Endodermal cell (in vitro differentiated cells): ENCODE measurements at regions not wholly inside any gene's neighbourhood (a gene's known extent, or its start where the extent isn't known, plus 50 kb on each side); places are given as distances from the start of the nearest gene placed in this dataset.

ENCODE experiments used
- DNase-seq: peaks from one replicate; pipeline ENCODE4 v3.0.0-alpha.2; 2017
- H3K27ac ChIP-seq: 2 replicates; pipeline ENCODE4 v1.5.1; 2013; ENCODE audit warnings: mild to moderate bottlenecking, low read depth, low read length, moderate library complexity
- H3K27me3 ChIP-seq: 2 replicates; pipeline ENCODE4 v1.6.1; 2013; ENCODE audit warnings: mild to moderate bottlenecking, low read length, moderate library complexity; ENCODE audit not compliant: insufficient read depth, control insufficient read depth, poor library complexity, severe bottlenecking
- H3K36me3 ChIP-seq: 2 replicates; pipeline ENCODE4 v1.7.0; 2013; ENCODE audit warnings: mild to moderate bottlenecking, low read length, moderate library complexity; ENCODE audit not compliant: control insufficient read depth, insufficient read depth
- H3K4me1 ChIP-seq: one replicate; pipeline ENCODE4 v1.7.0; 2013; ENCODE audit warnings: low read length; ENCODE audit not compliant: control insufficient read depth, insufficient read depth
- H3K4me3 ChIP-seq: 2 replicates; pipeline ENCODE4 v1.5.1; 2013; ENCODE audit warnings: mild to moderate bottlenecking, low read length, moderate library complexity
- H3K9ac ChIP-seq: 2 replicates; pipeline ENCODE4 v1.6.1; 2013; ENCODE audit warnings: mild to moderate bottlenecking, low read length, moderate library complexity; ENCODE audit not compliant: poor library complexity, severe bottlenecking; ENCODE audit errors: extremely low read depth
- H3K9me3 ChIP-seq: 2 replicates; pipeline ENCODE4 v1.6.1; 2013; ENCODE audit warnings: mild to moderate bottlenecking, low read length, moderate library complexity; ENCODE audit not compliant: control insufficient read depth
- H3K27ac Mint-ChIP-seq: 2 replicates; pipeline ENCODE4 v1.8.0; 2020; ENCODE audit warnings: mixed read lengths
- H3K27me3 Mint-ChIP-seq: 2 replicates; pipeline ENCODE4 v1.8.0; 2021; ENCODE audit warnings: mild to moderate bottlenecking, mixed read lengths; ENCODE audit not compliant: insufficient read depth
- H3K36me3 Mint-ChIP-seq: 2 replicates; pipeline ENCODE4 v1.8.0; 2020; ENCODE audit warnings: low read depth, mixed read lengths
- H3K4me1 Mint-ChIP-seq: 2 replicates; pipeline ENCODE4 v1.8.0; 2020; ENCODE audit warnings: mixed read lengths
- H3K4me3 Mint-ChIP-seq: 2 replicates; pipeline ENCODE4 v1.8.0; 2020; ENCODE audit warnings: mild to moderate bottlenecking, moderate library complexity, mixed read lengths
- H3K9me3 Mint-ChIP-seq: 2 replicates; pipeline ENCODE4 v1.8.0; 2020; ENCODE audit warnings: mild to moderate bottlenecking, mixed read lengths
- WGBS, 2 experiments: methylation state at CpG; one replicate each; pipeline versions ENCODE4 v1.1.5 to v1.1.7; 2013; ENCODE audit warnings: missing lambda C conversion rate in 2 of 2, mixed read lengths in 1 of 2; ENCODE audit not compliant: insufficient coverage in 1 of 2, insufficient read length in 1 of 2; 5-methylcytosine and 5-hydroxymethylcytosine counted together
- TF ChIP-seq, protein P1 (sequence below): fragments of 200-600 bp; sonication (generic); conservative IDR thresholded peaks from 2 replicates; pipeline ENCODE4 v1.5.0; 2021; ENCODE audit warnings: antibody characterized with exemption, mild to moderate bottlenecking

DNA sequence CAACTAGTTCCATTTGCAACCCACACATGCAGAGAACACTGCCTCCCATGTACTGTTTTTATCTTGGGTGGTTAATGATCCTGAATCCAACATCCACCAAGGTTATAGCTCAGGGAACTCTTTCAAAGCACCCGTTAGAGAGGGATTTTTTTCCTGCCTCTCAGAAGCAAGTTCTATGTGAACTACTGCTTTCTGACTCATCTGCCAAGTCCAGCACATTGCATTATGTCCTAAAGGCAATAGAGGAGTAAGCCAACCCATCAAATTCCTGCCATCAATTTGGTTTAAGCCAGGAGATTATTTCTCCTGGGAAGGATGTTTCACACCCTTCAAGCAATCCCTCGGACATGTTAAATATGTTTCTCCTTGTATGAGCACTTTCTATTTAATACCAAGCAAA, 334.5 kb downstream of the GASK1B start:
- Mint-ChIP-seq H3K27me3 (no peaks in the 10 kb centered on the region), H3K4me3 (no peak overlapping the region), H3K9me3 (no peaks in the 10 kb centered on the region), H3K27ac (no peak overlapping the region), H3K36me3 (no peaks in the 10 kb centered on the region), H3K4me1 (peaks cover 3% of the 10 kb centered on the region)
- TF ChIP-seq, protein P1, sequence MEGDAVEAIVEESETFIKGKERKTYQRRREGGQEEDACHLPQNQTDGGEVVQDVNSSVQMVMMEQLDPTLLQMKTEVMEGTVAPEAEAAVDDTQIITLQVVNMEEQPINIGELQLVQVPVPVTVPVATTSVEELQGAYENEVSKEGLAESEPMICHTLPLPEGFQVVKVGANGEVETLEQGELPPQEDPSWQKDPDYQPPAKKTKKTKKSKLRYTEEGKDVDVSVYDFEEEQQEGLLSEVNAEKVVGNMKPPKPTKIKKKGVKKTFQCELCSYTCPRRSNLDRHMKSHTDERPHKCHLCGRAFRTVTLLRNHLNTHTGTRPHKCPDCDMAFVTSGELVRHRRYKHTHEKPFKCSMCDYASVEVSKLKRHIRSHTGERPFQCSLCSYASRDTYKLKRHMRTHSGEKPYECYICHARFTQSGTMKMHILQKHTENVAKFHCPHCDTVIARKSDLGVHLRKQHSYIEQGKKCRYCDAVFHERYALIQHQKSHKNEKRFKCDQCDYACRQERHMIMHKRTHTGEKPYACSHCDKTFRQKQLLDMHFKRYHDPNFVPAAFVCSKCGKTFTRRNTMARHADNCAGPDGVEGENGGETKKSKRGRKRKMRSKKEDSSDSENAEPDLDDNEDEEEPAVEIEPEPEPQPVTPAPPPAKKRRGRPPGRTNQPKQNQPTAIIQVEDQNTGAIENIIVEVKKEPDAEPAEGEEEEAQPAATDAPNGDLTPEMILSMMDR = no peak
- H3K4me1 ChIP-seq = no peaks in the 10 kb centered on the region
- no peak overlapping the region for H3K9ac ChIP-seq
- H3K4me3 ChIP-seq = no peak overlapping the region
- H3K36me3 ChIP-seq = no peaks in the 10 kb centered on the region
- no peaks in the 10 kb centered on the region for H3K9me3 ChIP-seq
- WGBS, 2 experiments = 39% methylated on average over 2 of the region's 2 CpGs; no CpG with 5 or more reads in 1 of the 2 experiments
- DNase-seq = no peak
- H3K27me3 ChIP-seq = no peaks in the 10 kb centered on the region
- H3K27ac ChIP-seq = no peak overlapping the region

- Histone ChIP-seq H3K27me3 (no peaks in the 10 kb centered on the region), H3K9ac (no peak overlapping the region), H3K36me3 (no peaks in the 10 kb centered on the region), H3K27ac (no peak overlapping the region), H3K9me3 (no peaks in the 10 kb centered on the region), H3K4me1 (no peaks in the 10 kb centered on the region), H3K4me3 (no peak overlapping the region)
- DNase-seq = no peak
- TF ChIP-seq, protein P1 = no peak
- Mint-ChIP-seq H3K4me3 (no peak overlapping the region), H3K4me1 (peaks cover 8% of the 10 kb centered on the region), H3K9me3 (no peaks in the 10 kb centered on the region), H3K27me3 (no peaks in the 10 kb centered on the region), H3K27ac (no peak overlapping the region), H3K36me3 (no peaks in the 10 kb centered on the region)
- 83 to 90% methylated on average over 1 to 3 of the region's 3 CpGs for WGBS, 2 experiments
Observed at GRCh38 chr4:157837071-157837703, 335.6 kb downstream of the GASK1B start.

- H3K4me1 ChIP-seq = no peaks in the 10 kb centered on the region
- 100% methylated on average over 1 of the region's 1 CpG for WGBS, 2 experiments
- no peak overlapping the region for H3K4me3 Mint-ChIP-seq
- H3K9me3 Mint-ChIP-seq = no peaks in the 10 kb centered on the region
- no peak overlapping the region for H3K4me3 ChIP-seq
- peaks cover 5% of the 10 kb centered on the region for H3K4me1 Mint-ChIP-seq
- no peak for DNase-seq
- no peaks in the 10 kb centered on the region for H3K36me3 ChIP-seq
- H3K9me3 ChIP-seq = no peaks in the 10 kb centered on the region
- no peak overlapping the region for H3K27ac Mint-ChIP-seq
- no peaks in the 10 kb centered on the region for H3K36me3 Mint-ChIP-seq
- H3K27ac ChIP-seq = no peak overlapping the region
- H3K27me3 ChIP-seq = no peaks in the 10 kb centered on the region
- no peak overlapping the region for H3K9ac ChIP-seq
- no peaks in the 10 kb centered on the region for H3K27me3 Mint-ChIP-seq
- TF ChIP-seq, protein P1 = no peak
Observed at GRCh38 chr4:157832596-157832995, 340.2 kb downstream of the GASK1B start.
